OCI-LY7 (cell line): ENCODE measurements at regions not wholly inside any gene's neighbourhood (a gene's known extent, or its start where the extent isn't known, plus 50 kb on each side); places are given as distances from the start of the nearest gene placed in this dataset.

Experiments used
- EZH2phosphoT487 ChIP-seq: fragments of 200-600 bp; sonication (generic); IDR thresholded peaks from 2 replicates; pipeline ENCODE4 v1.6.1; 2018; ENCODE audit warnings: low read depth, borderline replicate concordance, mild to moderate bottlenecking, mixed run types, antibody characterized with exemption, low read length, moderate library complexity, mixed read lengths
- TF ChIP-seq, protein P1 (sequence below): fragments of 200-600 bp; sonication (generic); conservative IDR thresholded peaks from 2 replicates; pipeline ENCODE4 v1.5.1; 2014; ENCODE audit warnings: mild to moderate bottlenecking, antibody characterized with exemption, low read length, moderate library complexity, mixed read lengths

DNA sequence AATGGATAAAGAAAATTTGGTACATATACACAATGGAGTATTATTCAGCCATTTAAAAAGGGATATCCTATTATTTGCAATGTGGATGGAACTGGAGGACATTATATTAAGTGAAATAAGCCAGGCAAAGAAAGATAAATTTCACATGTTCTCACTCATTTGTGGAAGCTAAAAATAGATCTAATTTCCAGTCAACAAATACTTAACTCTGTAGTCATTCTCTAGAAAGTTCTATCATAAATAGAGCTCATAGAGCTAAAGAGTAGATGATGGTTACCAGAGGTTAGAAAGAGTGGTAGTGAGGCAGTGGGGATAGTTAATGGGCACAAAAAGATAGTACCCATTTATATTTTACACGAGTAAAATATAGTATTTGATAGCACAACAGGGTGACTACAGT, 104.2 kb upstream of the SLC13A1 start:
- TF ChIP-seq, protein P1, sequence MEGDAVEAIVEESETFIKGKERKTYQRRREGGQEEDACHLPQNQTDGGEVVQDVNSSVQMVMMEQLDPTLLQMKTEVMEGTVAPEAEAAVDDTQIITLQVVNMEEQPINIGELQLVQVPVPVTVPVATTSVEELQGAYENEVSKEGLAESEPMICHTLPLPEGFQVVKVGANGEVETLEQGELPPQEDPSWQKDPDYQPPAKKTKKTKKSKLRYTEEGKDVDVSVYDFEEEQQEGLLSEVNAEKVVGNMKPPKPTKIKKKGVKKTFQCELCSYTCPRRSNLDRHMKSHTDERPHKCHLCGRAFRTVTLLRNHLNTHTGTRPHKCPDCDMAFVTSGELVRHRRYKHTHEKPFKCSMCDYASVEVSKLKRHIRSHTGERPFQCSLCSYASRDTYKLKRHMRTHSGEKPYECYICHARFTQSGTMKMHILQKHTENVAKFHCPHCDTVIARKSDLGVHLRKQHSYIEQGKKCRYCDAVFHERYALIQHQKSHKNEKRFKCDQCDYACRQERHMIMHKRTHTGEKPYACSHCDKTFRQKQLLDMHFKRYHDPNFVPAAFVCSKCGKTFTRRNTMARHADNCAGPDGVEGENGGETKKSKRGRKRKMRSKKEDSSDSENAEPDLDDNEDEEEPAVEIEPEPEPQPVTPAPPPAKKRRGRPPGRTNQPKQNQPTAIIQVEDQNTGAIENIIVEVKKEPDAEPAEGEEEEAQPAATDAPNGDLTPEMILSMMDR = no peak
- TF ChIP-seq EZH2phosphoT487 = no peak
